Astrocyte (in vitro differentiated cells and primary cell): ENCODE measurements at regions not wholly inside any gene's neighbourhood (a gene's known extent, or its start where the extent isn't known, plus 50 kb on each side); places are given as distances from the start of the nearest gene placed in this dataset.

Experiments
- DNase-seq: peaks from one replicate; pipeline ENCODE4 v3.0.0-alpha.2; 2010; ENCODE audit warnings: low read depth
- FAIRE-seq: peaks from 2 replicates; lab custom pipeline; 2011; peaks lifted over from hg19 to GRCh38; lab: Jason Lieb, UNC
- H2AFZ ChIP-seq: 2 replicates; pipeline ENCODE4 v1.6.0; 2012; ENCODE audit warnings: low read depth, low read length, inconsistent platforms
- H3K27ac ChIP-seq: 2 replicates; pipeline ENCODE4 v1.5.1; 2011; ENCODE audit warnings: low read depth, low read length, inconsistent platforms
- H3K27me3 ChIP-seq: 2 replicates; pipeline ENCODE4 v1.6.0; 2011; ENCODE audit warnings: low read length, inconsistent platforms; ENCODE audit not compliant: insufficient read depth
- H3K36me3 ChIP-seq: 2 replicates; pipeline ENCODE4 v1.5.1; 2011; ENCODE audit warnings: low read length, inconsistent platforms; ENCODE audit not compliant: insufficient read depth
- H3K4me1 ChIP-seq: 2 replicates; pipeline ENCODE4 v1.5.1; 2011; ENCODE audit warnings: low read length, inconsistent platforms; ENCODE audit not compliant: insufficient read depth
- H3K4me2 ChIP-seq: 2 replicates; pipeline ENCODE4 v1.6.0; 2012; ENCODE audit warnings: low read length, inconsistent platforms
- H3K4me3 ChIP-seq: 2 replicates; pipeline ENCODE4 v1.5.1; 2011; ENCODE audit warnings: low read depth, mild to moderate bottlenecking, low read length, inconsistent platforms; ENCODE audit not compliant: insufficient read depth
- H3K79me2 ChIP-seq: 2 replicates; pipeline ENCODE4 v1.6.0; 2012; ENCODE audit warnings: mild to moderate bottlenecking, low read length, inconsistent platforms; ENCODE audit not compliant: insufficient read depth
- H3K9ac ChIP-seq: 2 replicates; pipeline ENCODE4 v1.6.0; 2012; ENCODE audit warnings: mild to moderate bottlenecking, low read length, inconsistent platforms
- H3K9me3 ChIP-seq: 2 replicates; pipeline ENCODE4 v1.5.1; 2012; ENCODE audit warnings: low read depth, mild to moderate bottlenecking, low read length, inconsistent platforms; ENCODE audit not compliant: insufficient read depth
- H4K20me1 ChIP-seq: 2 replicates; pipeline ENCODE4 v1.6.0; 2012; ENCODE audit warnings: low read length, inconsistent platforms; ENCODE audit not compliant: insufficient read depth
- H3K27ac Mint-ChIP-seq: one replicate; pipeline ENCODE4 v1.8.0; 2021; ENCODE audit warnings: mild to moderate bottlenecking, mixed read lengths; ENCODE audit not compliant: unreplicated experiment
- H3K27me3 Mint-ChIP-seq: one replicate; pipeline ENCODE4 v1.8.0; 2021; ENCODE audit warnings: low read depth, mixed read lengths; ENCODE audit not compliant: unreplicated experiment
- H3K36me3 Mint-ChIP-seq: one replicate; pipeline ENCODE4 v1.8.0; 2021; ENCODE audit warnings: low read depth, mixed read lengths; ENCODE audit not compliant: unreplicated experiment
- H3K4me1 Mint-ChIP-seq: one replicate; pipeline ENCODE4 v1.8.0; 2021; ENCODE audit warnings: low read depth, mixed read lengths; ENCODE audit not compliant: unreplicated experiment
- H3K4me3 Mint-ChIP-seq: one replicate; pipeline ENCODE4 v1.8.0; 2021; ENCODE audit warnings: mild to moderate bottlenecking, moderate library complexity, mixed read lengths; ENCODE audit not compliant: unreplicated experiment
- H3K9me3 Mint-ChIP-seq: one replicate; pipeline ENCODE4 v1.8.0; 2021; ENCODE audit warnings: mild to moderate bottlenecking, mixed read lengths; ENCODE audit not compliant: unreplicated experiment
- CTCF ChIP-seq: IDR thresholded peaks from 2 replicates; pipeline ENCODE4 v1.5.1; 2011; ENCODE audit warnings: low read depth, mild to moderate bottlenecking, inconsistent platforms, low read length, moderate library complexity; ENCODE audit not compliant: insufficient read depth
- EZH2 ChIP-seq: IDR thresholded peaks from 2 replicates; pipeline ENCODE4 v1.6.1; 2012; ENCODE audit warnings: mild to moderate bottlenecking, low read length, inconsistent platforms; ENCODE audit not compliant: insufficient read depth

DNA sequence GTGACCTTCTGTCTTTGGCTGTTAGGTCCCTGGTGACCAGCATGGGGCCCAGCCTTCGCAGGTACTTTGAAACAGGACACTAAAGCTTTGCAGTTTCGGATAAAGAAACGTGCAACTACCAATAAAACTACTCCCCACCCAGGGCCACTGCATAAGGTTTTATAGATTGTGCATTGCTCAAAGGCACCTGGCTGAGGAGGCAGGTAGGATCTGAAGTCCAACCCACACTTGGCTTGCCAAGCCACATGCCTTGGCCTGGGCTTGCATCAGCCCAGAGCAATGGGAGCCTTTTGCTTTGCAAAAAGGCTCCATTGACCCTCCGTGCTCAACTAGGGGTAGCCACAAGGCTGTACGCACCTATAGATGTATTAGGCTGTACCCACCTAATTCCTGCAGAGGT is 84.4 kb upstream of the SYT6 start:
- H3K4me3 Mint-ChIP-seq, result no peak overlapping the region
- Histone ChIP-seq H3K79me2 (no peaks in the 10 kb centered on the region), H3K9ac (no peak overlapping the region), H3K36me3 (no peaks in the 10 kb centered on the region), H3K27ac (no peak overlapping the region), H3K27me3 (no peaks in the 10 kb centered on the region), H3K4me1 (no peaks in the 10 kb centered on the region), H4K20me1 (no peaks in the 10 kb centered on the region), H3K4me3 (no peak overlapping the region), H3K9me3 (no peaks in the 10 kb centered on the region), H2AFZ (no peak overlapping the region), H3K4me2 (no peak overlapping the region)
- H3K27me3 Mint-ChIP-seq, result peaks cover 8% of the 10 kb centered on the region
- H3K4me1 Mint-ChIP-seq, result no peaks in the 10 kb centered on the region
- H3K27ac Mint-ChIP-seq, result no peak overlapping the region
- TF ChIP-seq CTCF, result no peak
- no peak for TF ChIP-seq EZH2
- H3K9me3 Mint-ChIP-seq, result no peaks in the 10 kb centered on the region
- DNase-seq (no peak), FAIRE-seq (no peak)
- no peaks in the 10 kb centered on the region for H3K36me3 Mint-ChIP-seq

DNA sequence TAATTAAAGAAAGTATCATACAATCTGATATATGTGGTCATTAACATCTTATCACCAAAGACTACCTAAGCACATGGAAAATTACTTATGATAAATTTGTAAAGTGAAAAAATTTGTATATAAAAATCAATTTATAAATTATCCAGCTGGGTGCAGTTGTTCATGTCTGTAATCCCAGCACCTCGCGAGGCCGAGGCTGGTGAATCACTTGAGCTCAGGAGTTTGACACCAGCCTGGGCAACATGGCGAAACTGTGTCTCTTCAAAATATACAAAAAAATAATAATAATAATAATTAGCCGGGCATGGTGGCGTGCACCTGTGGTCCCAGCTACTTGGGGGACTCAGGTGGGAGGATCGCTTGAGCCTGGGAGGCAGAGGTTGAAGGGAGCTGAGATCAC is 82.8 kb upstream of the SYT6 start:
- Histone ChIP-seq H3K4me2 (no peak overlapping the region), H3K79me2 (no peaks in the 10 kb centered on the region), H4K20me1 (no peaks in the 10 kb centered on the region), H3K36me3 (no peaks in the 10 kb centered on the region), H3K27me3 (no peaks in the 10 kb centered on the region), H3K4me1 (no peaks in the 10 kb centered on the region), H3K27ac (no peak overlapping the region), H3K4me3 (no peak overlapping the region), H2AFZ (no peak overlapping the region), H3K9ac (no peak overlapping the region), H3K9me3 (no peaks in the 10 kb centered on the region)
- Mint-ChIP-seq H3K27ac (no peak overlapping the region), H3K27me3 (peaks cover 14% of the 10 kb centered on the region), H3K9me3 (no peaks in the 10 kb centered on the region), H3K4me3 (no peak overlapping the region), H3K36me3 (no peaks in the 10 kb centered on the region), H3K4me1 (no peaks in the 10 kb centered on the region)
- TF ChIP-seq CTCF, result no peak
- no peak for TF ChIP-seq EZH2
- no peak for DNase-seq
- FAIRE-seq, result no peak

GRCh38 chr1:114235960-114236359 is 82.3 kb upstream of the SYT6 start:
- H3K27me3 ChIP-seq, result no peaks in the 10 kb centered on the region
- H2AFZ ChIP-seq, result no peak overlapping the region
- no peak for TF ChIP-seq EZH2
- TF ChIP-seq CTCF, result no peak
- Mint-ChIP-seq H3K9me3 (no peaks in the 10 kb centered on the region), H3K4me1 (no peaks in the 10 kb centered on the region), H3K27me3 (peaks cover 18% of the 10 kb centered on the region), H3K36me3 (no peaks in the 10 kb centered on the region), H3K27ac (no peak overlapping the region), H3K4me3 (no peak overlapping the region)
- no peak overlapping the region for H3K9ac ChIP-seq
- H3K9me3 ChIP-seq, result no peaks in the 10 kb centered on the region
- no peak overlapping the region for H3K27ac ChIP-seq
- FAIRE-seq (no peak), DNase-seq (no peak)
- no peaks in the 10 kb centered on the region for H3K79me2 ChIP-seq
- no peaks in the 10 kb centered on the region for H3K36me3 ChIP-seq
- no peak overlapping the region for H3K4me2 ChIP-seq
- H3K4me3 ChIP-seq, result no peak overlapping the region
- H3K4me1 ChIP-seq, result no peaks in the 10 kb centered on the region
- no peaks in the 10 kb centered on the region for H4K20me1 ChIP-seq
